GM21423 (cell line): ENCODE measurements at regions not wholly inside any gene's neighbourhood (a gene's known extent, or its start where the extent isn't known, plus 50 kb on each side); places are given as distances from the start of the nearest gene placed in this dataset.

Experiments
- ATAC-seq: cut with Tn5 transposase; IDR thresholded peaks from one replicate; pipeline ENCODE4 v1.9.1; 2021; ENCODE audit warnings: mild to moderate bottlenecking, moderate library complexity; ENCODE audit not compliant: unreplicated experiment

GRCh38 chr9:1261879-1262766 is 212.0 kb downstream of the DMRT2 start:
- ATAC-seq, result no peak

- peak; percentile 73 for ATAC-seq
Observed at GRCh38 chr9:1267141-1267570, 217.0 kb downstream of the DMRT2 start.

GRCh38 chr9:1267581-1267980 is 217.4 kb downstream of the DMRT2 start:
- ATAC-seq, result no peak

GRCh38 chr9:1269533-1270315 is 219.6 kb downstream of the DMRT2 start:
- ATAC-seq, result no peak

- ATAC-seq, result no peak
Observed at GRCh38 chr9:1271367-1271766, 221.2 kb downstream of the DMRT2 start.

- no peak for ATAC-seq
Observed at GRCh38 chr9:1271786-1272185, 221.6 kb downstream of the DMRT2 start.

- no peak for ATAC-seq
Observed at GRCh38 chr9:1272488-1272887, 222.3 kb downstream of the DMRT2 start.

GRCh38 chr9:1273859-1274258 is 223.7 kb downstream of the DMRT2 start:
- ATAC-seq, result no peak

GRCh38 chr9:1274334-1274733 is 224.2 kb downstream of the DMRT2 start:
- no peak for ATAC-seq

- ATAC-seq, result no peak
Observed at GRCh38 chr9:1276474-1276873, 226.3 kb downstream of the DMRT2 start.

GRCh38 chr9:1284727-1285126 is 234.6 kb downstream of the DMRT2 start:
- no peak for ATAC-seq

- no peak for ATAC-seq
Observed at GRCh38 chr9:1285526-1285925, 235.4 kb downstream of the DMRT2 start.

- ATAC-seq, result no peak
Observed at GRCh38 chr9:1292384-1292783, 242.2 kb downstream of the DMRT2 start.

- no peak for ATAC-seq
Observed at GRCh38 chr9:1294641-1295258, 244.6 kb downstream of the DMRT2 start.

- ATAC-seq, result no peak
Observed at GRCh38 chr9:1296331-1296730, 246.2 kb downstream of the DMRT2 start.

- ATAC-seq, result no peak
Observed at GRCh38 chr9:1298046-1298445, 247.9 kb downstream of the DMRT2 start.

GRCh38 chr9:1300941-1301340 is 250.8 kb downstream of the DMRT2 start:
- ATAC-seq, result no peak

GRCh38 chr9:1303932-1304331 is 253.8 kb downstream of the DMRT2 start:
- no peak for ATAC-seq

- ATAC-seq, result no peak
Observed at GRCh38 chr9:1311462-1312042, 261.4 kb downstream of the DMRT2 start.

GRCh38 chr9:1319436-1319835 is 269.3 kb downstream of the DMRT2 start:
- no peak for ATAC-seq

- no peak for ATAC-seq
Observed at GRCh38 chr9:1320051-1320557, 269.9 kb downstream of the DMRT2 start.
